ENCODE measurements at regions not wholly inside any gene's neighbourhood (a gene's known extent, or its start where the extent isn't known, plus 50 kb on each side); places are given as distances from the start of the nearest gene placed in this dataset.

DNA sequence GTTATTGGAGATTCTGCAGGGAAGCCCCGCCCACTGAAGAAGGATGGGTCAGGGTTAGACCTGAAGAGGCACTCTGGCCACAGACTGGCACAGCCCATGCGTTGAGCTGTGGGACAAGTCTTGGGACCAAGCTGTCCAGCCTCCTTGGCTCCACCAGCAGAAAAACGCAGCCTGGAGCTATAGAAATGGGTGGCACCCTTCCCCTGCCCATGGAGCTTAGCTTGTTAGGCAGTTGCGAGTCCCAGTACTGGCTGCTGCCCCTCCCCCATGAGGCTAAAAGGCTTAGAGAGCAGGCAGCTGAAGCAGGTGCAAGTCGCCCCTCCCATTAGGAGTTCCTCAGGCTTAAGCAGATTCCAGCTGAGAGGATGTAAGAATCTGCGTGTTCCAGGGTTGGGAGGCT lies 1124.0 kb upstream of the TMEM132C start:
- Mint-ChIP-seq H3K27ac (no peak overlapping the region), H3K4me1 (no peaks in the 10 kb centered on the region), H3K4me3 (no peak overlapping the region), H3K27me3 (no peaks in the 10 kb centered on the region), H3K36me3 (ENCODE audit: low read depth) (no peaks in the 10 kb centered on the region), H3K9me3 (peaks cover 6% of the 10 kb centered on the region)
- intact Hi-C loops (cut with micrococcal nuclease), result no loop called here
- TF ChIP-seq CTCF (IDR thresholded peaks at IDR 0.05), result no peak
- DNase-seq, result no peak
- CTCF ChIA-PET, result no interaction called here
- ATAC-seq (ENCODE audit: low read depth), result no peak
- POLR2A ChIA-PET, result no interaction called here

DNA sequence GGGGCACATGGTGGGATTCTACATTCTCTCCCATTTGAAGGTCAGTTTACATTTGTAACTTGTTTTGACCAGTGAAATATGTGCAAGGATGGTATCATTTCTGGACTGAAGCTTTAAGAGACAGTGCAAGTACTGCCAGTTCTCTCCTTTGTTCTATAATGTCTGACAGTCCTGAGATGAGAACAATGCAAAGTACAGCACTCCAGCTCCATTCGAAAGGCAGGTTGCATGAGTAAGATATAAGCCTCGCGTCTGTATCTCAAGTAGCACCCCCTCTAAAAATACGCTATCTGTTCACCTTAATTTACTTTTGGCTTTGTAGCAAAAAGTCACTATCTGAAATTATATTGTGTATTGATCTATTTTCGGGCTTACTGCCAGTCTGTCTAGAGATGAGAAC lies 1122.2 kb upstream of the TMEM132C start:
- POLR2A ChIA-PET, result no interaction called here
- CTCF ChIA-PET, result no interaction called here
- no peaks in the 10 kb centered on the region for H3K36me3 Mint-ChIP-seq (ENCODE audit: low read depth)
- intact Hi-C loops (cut with micrococcal nuclease), result no loop called here
- TF ChIP-seq CTCF (IDR thresholded peaks at IDR 0.05), result no peak
- peaks cover 3% of the 10 kb centered on the region for H3K9me3 Mint-ChIP-seq
- DNase-seq (no peak), ATAC-seq (ENCODE audit: low read depth) (no peak)
- no peaks in the 10 kb centered on the region for H3K27me3 Mint-ChIP-seq
- no peak overlapping the region for H3K4me3 Mint-ChIP-seq
- no peak overlapping the region for H3K27ac Mint-ChIP-seq
- no peaks in the 10 kb centered on the region for H3K4me1 Mint-ChIP-seq

- ChIA-PET POLR2A (no interaction called here), CTCF (no interaction called here)
- intact Hi-C loops (cut with micrococcal nuclease), result no loop called here
- no peaks in the 10 kb centered on the region for H3K27me3 Mint-ChIP-seq
- DNase-seq (no peak), ATAC-seq (ENCODE audit: low read depth) (no peak)
- peaks cover 3% of the 10 kb centered on the region for H3K9me3 Mint-ChIP-seq
- no peak for TF ChIP-seq CTCF (IDR thresholded peaks at IDR 0.05)
- no peak overlapping the region for H3K4me3 Mint-ChIP-seq
- H3K27ac Mint-ChIP-seq, result no peak overlapping the region
- no peaks in the 10 kb centered on the region for H3K4me1 Mint-ChIP-seq
- no peaks in the 10 kb centered on the region for H3K36me3 Mint-ChIP-seq (ENCODE audit: low read depth)
These were observed 1121.6 kb upstream of the TMEM132C start for GRCh38 chr12:127145241-127145928.

- POLR2A ChIA-PET, result no interaction called here
- intact Hi-C loops (cut with micrococcal nuclease), result no loop called here
- CTCF ChIA-PET, result no interaction called here
- Mint-ChIP-seq H3K9me3 (peaks cover 3% of the 10 kb centered on the region), H3K36me3 (ENCODE audit: low read depth) (no peaks in the 10 kb centered on the region), H3K4me1 (no peaks in the 10 kb centered on the region), H3K27me3 (no peaks in the 10 kb centered on the region), H3K4me3 (no peak overlapping the region), H3K27ac (no peak overlapping the region)
- DNase-seq (no peak), ATAC-seq (ENCODE audit: low read depth) (no peak)
- TF ChIP-seq CTCF (IDR thresholded peaks at IDR 0.05), result no peak
These were observed 1120.8 kb upstream of the TMEM132C start for GRCh38 chr12:127145929-127146789.

GRCh38 chr12:127146991-127147718 lies 1119.8 kb upstream of the TMEM132C start:
- H3K4me3 Mint-ChIP-seq, result no peak overlapping the region
- no peaks in the 10 kb centered on the region for H3K4me1 Mint-ChIP-seq
- H3K27me3 Mint-ChIP-seq, result no peaks in the 10 kb centered on the region
- H3K9me3 Mint-ChIP-seq, result peaks cover 3% of the 10 kb centered on the region
- DNase-seq (no peak), ATAC-seq (ENCODE audit: low read depth) (no peak)
- no peak for TF ChIP-seq CTCF (IDR thresholded peaks at IDR 0.05)
- H3K27ac Mint-ChIP-seq, result no peak overlapping the region
- intact Hi-C loops (cut with micrococcal nuclease), result no loop called here
- H3K36me3 Mint-ChIP-seq (ENCODE audit: low read depth), result no peaks in the 10 kb centered on the region
- ChIA-PET POLR2A (no interaction called here), CTCF (no interaction called here)

Data from activated B cell treated with CpG ODN at 0.5 μM for 24 hours (primary cell).